ENCODE measurements at regions not wholly inside any gene's neighbourhood (a gene's known extent, or its start where the extent isn't known, plus 50 kb on each side); places are given as distances from the start of the nearest gene placed in this dataset.

DNA sequence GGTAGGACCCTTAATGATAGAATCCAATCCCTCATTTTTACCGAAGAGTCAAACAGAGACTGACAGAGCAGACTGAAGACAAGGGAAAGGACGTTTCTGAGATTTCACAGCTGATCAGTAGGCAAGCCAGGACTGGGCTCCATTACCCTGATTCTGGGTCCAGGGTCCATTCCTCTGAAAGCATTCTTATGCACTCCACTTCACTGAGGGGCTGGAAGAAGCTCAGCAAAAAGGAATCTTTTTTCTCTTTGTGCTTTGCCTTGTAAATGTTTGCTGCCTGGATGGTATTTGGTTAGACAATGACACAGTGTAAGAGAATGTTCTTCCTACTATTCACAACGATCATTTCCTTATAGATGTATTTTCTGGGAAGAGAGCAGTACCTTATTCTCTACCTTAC, 331.3 kb upstream of the PROX1 start:
- Histone ChIP-seq H3F3A (replicated peaks; ENCODE audit: insufficient read depth) (no peaks in the 10 kb centered on the region), H3K36me3 (replicated peaks in 1 of 2; ENCODE audit: control insufficient read depth in 1 of 2, insufficient read depth in 2 of 2, low read length in 1 of 2) (no peaks in the 10 kb centered on the region), H3K4me3 (ENCODE audit: low read depth in 2 of 2, low read length in 1 of 2) (no peak overlapping the region), H3K27ac (ENCODE audit: low read depth in 2 of 2, low read length in 1 of 2) (no peak overlapping the region), H3K79me2 (ENCODE audit: insufficient read depth) (no peaks in the 10 kb centered on the region), H2AFZ (ENCODE audit: low read depth) (no peak overlapping the region), H3K9me3 (no peaks in the 10 kb centered on the region), H3K9ac (no peak overlapping the region), H3K4me2 (no peak overlapping the region), H3K9me2 (no peaks in the 10 kb centered on the region), H3K27me3 (ENCODE audit: insufficient read depth) (no peaks in the 10 kb centered on the region), H3K4me1 (ENCODE audit: control insufficient read depth in 1 of 2, insufficient read depth in 2 of 2, low read depth in 1 of 2, low read length in 1 of 2) (no peaks in the 10 kb centered on the region), H4K20me1 (ENCODE audit: insufficient read depth) (no peaks in the 10 kb centered on the region)
- POLR2A ChIA-PET, result no interaction called here
- DNase-seq, result no peak
- CTCF ChIA-PET, result no interaction called here
- WGBS (ENCODE audit: low lambda C conversion rate), result 10% methylated on average over 3 of the region's 3 CpGs
- TF ChIP-seq FOXM1 (IDR thresholded peaks at IDR 0.05; ENCODE audit: low read depth), result no peak
- TF ChIP-seq, protein P1, sequence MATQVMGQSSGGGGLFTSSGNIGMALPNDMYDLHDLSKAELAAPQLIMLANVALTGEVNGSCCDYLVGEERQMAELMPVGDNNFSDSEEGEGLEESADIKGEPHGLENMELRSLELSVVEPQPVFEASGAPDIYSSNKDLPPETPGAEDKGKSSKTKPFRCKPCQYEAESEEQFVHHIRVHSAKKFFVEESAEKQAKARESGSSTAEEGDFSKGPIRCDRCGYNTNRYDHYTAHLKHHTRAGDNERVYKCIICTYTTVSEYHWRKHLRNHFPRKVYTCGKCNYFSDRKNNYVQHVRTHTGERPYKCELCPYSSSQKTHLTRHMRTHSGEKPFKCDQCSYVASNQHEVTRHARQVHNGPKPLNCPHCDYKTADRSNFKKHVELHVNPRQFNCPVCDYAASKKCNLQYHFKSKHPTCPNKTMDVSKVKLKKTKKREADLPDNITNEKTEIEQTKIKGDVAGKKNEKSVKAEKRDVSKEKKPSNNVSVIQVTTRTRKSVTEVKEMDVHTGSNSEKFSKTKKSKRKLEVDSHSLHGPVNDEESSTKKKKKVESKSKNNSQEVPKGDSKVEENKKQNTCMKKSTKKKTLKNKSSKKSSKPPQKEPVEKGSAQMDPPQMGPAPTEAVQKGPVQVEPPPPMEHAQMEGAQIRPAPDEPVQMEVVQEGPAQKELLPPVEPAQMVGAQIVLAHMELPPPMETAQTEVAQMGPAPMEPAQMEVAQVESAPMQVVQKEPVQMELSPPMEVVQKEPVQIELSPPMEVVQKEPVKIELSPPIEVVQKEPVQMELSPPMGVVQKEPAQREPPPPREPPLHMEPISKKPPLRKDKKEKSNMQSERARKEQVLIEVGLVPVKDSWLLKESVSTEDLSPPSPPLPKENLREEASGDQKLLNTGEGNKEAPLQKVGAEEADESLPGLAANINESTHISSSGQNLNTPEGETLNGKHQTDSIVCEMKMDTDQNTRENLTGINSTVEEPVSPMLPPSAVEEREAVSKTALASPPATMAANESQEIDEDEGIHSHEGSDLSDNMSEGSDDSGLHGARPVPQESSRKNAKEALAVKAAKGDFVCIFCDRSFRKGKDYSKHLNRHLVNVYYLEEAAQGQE (IDR thresholded peaks at IDR 0.05; ENCODE audit: low read depth, low read length), result no peak
- TF ChIP-seq, protein P2, sequence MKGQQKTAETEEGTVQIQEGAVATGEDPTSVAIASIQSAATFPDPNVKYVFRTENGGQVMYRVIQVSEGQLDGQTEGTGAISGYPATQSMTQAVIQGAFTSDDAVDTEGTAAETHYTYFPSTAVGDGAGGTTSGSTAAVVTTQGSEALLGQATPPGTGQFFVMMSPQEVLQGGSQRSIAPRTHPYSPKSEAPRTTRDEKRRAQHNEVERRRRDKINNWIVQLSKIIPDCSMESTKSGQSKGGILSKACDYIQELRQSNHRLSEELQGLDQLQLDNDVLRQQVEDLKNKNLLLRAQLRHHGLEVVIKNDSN (IDR thresholded peaks at IDR 0.05; ENCODE audit: borderline replicate concordance, low read depth), result no peak
- TF ChIP-seq NFIC (IDR thresholded peaks at IDR 0.05; ENCODE audit: borderline replicate concordance), result no peak
- no peak for TF ChIP-seq RCOR1 (IDR thresholded peaks at IDR 0.05; ENCODE audit: low read length)
- no peak for TF ChIP-seq JUND (IDR thresholded peaks at IDR 0.05)
- TF ChIP-seq, protein P3, sequence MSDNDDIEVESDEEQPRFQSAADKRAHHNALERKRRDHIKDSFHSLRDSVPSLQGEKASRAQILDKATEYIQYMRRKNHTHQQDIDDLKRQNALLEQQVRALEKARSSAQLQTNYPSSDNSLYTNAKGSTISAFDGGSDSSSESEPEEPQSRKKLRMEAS (IDR thresholded peaks at IDR 0.05; ENCODE audit: low read depth), result no peak
- no peak for TF ChIP-seq GABPA (IDR thresholded peaks at IDR 0.05; ENCODE audit: low read depth)
- TF ChIP-seq MXI1 (IDR thresholded peaks at IDR 0.05; ENCODE audit: low read depth, low read length), result no peak
- no peak for TF ChIP-seq RAD21 (IDR thresholded peaks at IDR 0.05; ENCODE audit: low read length)
- no peak for TF ChIP-seq ELF1 (IDR thresholded peaks at IDR 0.05)
- TF ChIP-seq, protein P4, sequence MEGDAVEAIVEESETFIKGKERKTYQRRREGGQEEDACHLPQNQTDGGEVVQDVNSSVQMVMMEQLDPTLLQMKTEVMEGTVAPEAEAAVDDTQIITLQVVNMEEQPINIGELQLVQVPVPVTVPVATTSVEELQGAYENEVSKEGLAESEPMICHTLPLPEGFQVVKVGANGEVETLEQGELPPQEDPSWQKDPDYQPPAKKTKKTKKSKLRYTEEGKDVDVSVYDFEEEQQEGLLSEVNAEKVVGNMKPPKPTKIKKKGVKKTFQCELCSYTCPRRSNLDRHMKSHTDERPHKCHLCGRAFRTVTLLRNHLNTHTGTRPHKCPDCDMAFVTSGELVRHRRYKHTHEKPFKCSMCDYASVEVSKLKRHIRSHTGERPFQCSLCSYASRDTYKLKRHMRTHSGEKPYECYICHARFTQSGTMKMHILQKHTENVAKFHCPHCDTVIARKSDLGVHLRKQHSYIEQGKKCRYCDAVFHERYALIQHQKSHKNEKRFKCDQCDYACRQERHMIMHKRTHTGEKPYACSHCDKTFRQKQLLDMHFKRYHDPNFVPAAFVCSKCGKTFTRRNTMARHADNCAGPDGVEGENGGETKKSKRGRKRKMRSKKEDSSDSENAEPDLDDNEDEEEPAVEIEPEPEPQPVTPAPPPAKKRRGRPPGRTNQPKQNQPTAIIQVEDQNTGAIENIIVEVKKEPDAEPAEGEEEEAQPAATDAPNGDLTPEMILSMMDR (IDR thresholded peaks at IDR 0.05), result no peak
- TF ChIP-seq EZH2phosphoT487 (IDR thresholded peaks at IDR 0.05; ENCODE audit: borderline replicate concordance, low read depth), result no peak

Measured in SK-N-SH (cell line).